ENCODE measurements at regions not wholly inside any gene's neighbourhood (a gene's known extent, or its start where the extent isn't known, plus 50 kb on each side); places are given as distances from the start of the nearest gene placed in this dataset.

- no peak for FAIRE-seq
- dilution Hi-C loops (cut with MboI; ENCODE audit: extremely low pct_ligation_motif_present, low sequenced_read_pairs) = no loop called here
Observed at GRCh38 chr3:8363200-8363599, 138.4 kb upstream of the LMCD1 start.

GRCh38 chr3:8365541-8365940 lies 136.1 kb upstream of the LMCD1 start:
- Histone ChIP-seq H3K27ac (ENCODE audit: insufficient read depth, low read depth, low read length) (no peak overlapping the region), H3K36me3 (ENCODE audit: control insufficient read depth in 2 of 2, extremely low read depth in 1 of 2, insufficient read depth in 2 of 2, low read length in 2 of 2) (no peaks in the 10 kb centered on the region), H3K4me2 (ENCODE audit: insufficient read depth, low read length) (no peak overlapping the region), H3K79me2 (ENCODE audit: control insufficient read depth, insufficient read depth, low read length) (no peaks in the 10 kb centered on the region), H3K27me3 (ENCODE audit: control insufficient read depth in 2 of 2, insufficient read depth in 2 of 2, low read length in 2 of 2) (no peaks in the 10 kb centered on the region), H3K4me3 (replicated peaks in 1 of 3; ENCODE audit: insufficient read depth in 1 of 3, low read depth in 1 of 3, low read length in 3 of 3) (no peak overlapping the region), H2AFZ (ENCODE audit: low read depth, low read length) (no peak overlapping the region), H4K20me1 (replicated peaks; ENCODE audit: control insufficient read depth, extremely low read depth, insufficient read depth, low read length) (no peaks in the 10 kb centered on the region), H3K4me1 (ENCODE audit: control insufficient read depth, extremely low read depth, insufficient read depth, low read length) (no peaks in the 10 kb centered on the region), H3K9me3 (replicated peaks; ENCODE audit: control insufficient read depth, insufficient read depth, low read length) (no peaks in the 10 kb centered on the region), H3K9me1 (replicated peaks; ENCODE audit: control insufficient read depth, extremely low read depth, insufficient read depth, low read length) (no peaks in the 10 kb centered on the region), H3K9ac (replicated peaks; ENCODE audit: extremely low read depth, insufficient read depth, low read length) (no peak overlapping the region)
- no peak for FAIRE-seq
- TF ChIP-seq POLR2AphosphoS5 (IDR thresholded peaks at IDR 0.05; ENCODE audit: insufficient read depth, low read depth, low read length) = no peak
- no peak for TF ChIP-seq GATA2 (IDR thresholded peaks at IDR 0.05; ENCODE audit: insufficient read depth, insufficient read length, low read depth, low read length)
- TF ChIP-seq CTCF (IDR thresholded peaks at IDR 0.05; ENCODE audit: extremely low read depth in 1 of 2, insufficient read depth in 1 of 2, low read depth in 1 of 2, low read length in 2 of 2) = no peak
- no peak for TF ChIP-seq POLR2A (IDR thresholded peaks at IDR 0.05; ENCODE audit: low read depth, low read length)
- no peak for TF ChIP-seq FOS (IDR thresholded peaks at IDR 0.05; ENCODE audit: borderline replicate concordance, insufficient read depth, low read length)
- no peak for TF ChIP-seq MAX (IDR thresholded peaks at IDR 0.05; ENCODE audit: insufficient read depth, insufficient read length)
- no peak for TF ChIP-seq EZH2 (IDR thresholded peaks at IDR 0.05; ENCODE audit: borderline replicate concordance, low read depth, low read length, severe bottlenecking)
- no peak for TF ChIP-seq MYC (IDR thresholded peaks at IDR 0.05; ENCODE audit: low read depth, low read length)
- no peak for TF ChIP-seq JUN (IDR thresholded peaks at IDR 0.05; ENCODE audit: borderline replicate concordance, insufficient read depth, insufficient read length, low read depth)
- CTCF ChIA-PET = no interaction called here
- DNase-seq (ENCODE audit: low read depth, low spot score) = no peak
- POLR2A ChIA-PET = no interaction called here
- dilution Hi-C loops (cut with MboI; ENCODE audit: extremely low pct_ligation_motif_present, low sequenced_read_pairs) (no loop called here), intact Hi-C loops (cut with micrococcal nuclease) (no loop called here)
- BruUV-seq (replicated peaks) = no TSS peak

More at GRCh38 chr3:8363200-8363599, 138.4 kb upstream of the LMCD1 start:
- Histone ChIP-seq H3K4me1 (ENCODE audit: control insufficient read depth, extremely low read depth, insufficient read depth, low read length) (no peaks in the 10 kb centered on the region), H3K79me2 (ENCODE audit: control insufficient read depth, insufficient read depth, low read length) (no peaks in the 10 kb centered on the region), H3K4me3 (replicated peaks in 1 of 3; ENCODE audit: insufficient read depth in 1 of 3, low read depth in 1 of 3, low read length in 3 of 3) (no peak overlapping the region), H2AFZ (ENCODE audit: low read depth, low read length) (no peak overlapping the region), H4K20me1 (replicated peaks; ENCODE audit: control insufficient read depth, extremely low read depth, insufficient read depth, low read length) (no peaks in the 10 kb centered on the region), H3K27me3 (ENCODE audit: control insufficient read depth in 2 of 2, insufficient read depth in 2 of 2, low read length in 2 of 2) (no peaks in the 10 kb centered on the region), H3K27ac (ENCODE audit: insufficient read depth, low read depth, low read length) (no peak overlapping the region), H3K9me3 (replicated peaks; ENCODE audit: control insufficient read depth, insufficient read depth, low read length) (no peaks in the 10 kb centered on the region), H3K9ac (replicated peaks; ENCODE audit: extremely low read depth, insufficient read depth, low read length) (no peak overlapping the region), H3K36me3 (ENCODE audit: control insufficient read depth in 2 of 2, extremely low read depth in 1 of 2, insufficient read depth in 2 of 2, low read length in 2 of 2) (no peaks in the 10 kb centered on the region), H3K4me2 (ENCODE audit: insufficient read depth, low read length) (no peak overlapping the region), H3K9me1 (replicated peaks; ENCODE audit: control insufficient read depth, extremely low read depth, insufficient read depth, low read length) (no peaks in the 10 kb centered on the region)
- TF ChIP-seq GATA2 (IDR thresholded peaks at IDR 0.05; ENCODE audit: insufficient read depth, insufficient read length, low read depth, low read length) = no peak
- TF ChIP-seq FOS (IDR thresholded peaks at IDR 0.05; ENCODE audit: borderline replicate concordance, insufficient read depth, low read length) = no peak
- BruUV-seq (replicated peaks) = no TSS peak
- DNase-seq (ENCODE audit: low read depth, low spot score) = no peak
- CTCF ChIA-PET = no interaction called here
- POLR2A ChIA-PET = no interaction called here
- intact Hi-C loops (cut with micrococcal nuclease) = no loop called here

All from endothelial cell of umbilical vein (primary cell).